Hepatocyte (in vitro differentiated cells): ENCODE measurements at regions not wholly inside any gene's neighbourhood (a gene's known extent, or its start where the extent isn't known, plus 50 kb on each side); places are given as distances from the start of the nearest gene placed in this dataset.

Experiments
- DNase-seq: peaks from one replicate; pipeline ENCODE4 v3.0.0-alpha.2; 2016; ENCODE audit warnings: low spot score
- H2AFZ ChIP-seq: fragments of 200-600 bp; sonication (generic); 2 replicates; pipeline ENCODE4 v1.6.0; 2016; ENCODE audit warnings: antibody characterized with exemption, mild to moderate bottlenecking
- H3K27ac ChIP-seq: fragments of 200-600 bp; sonication (generic); 2 replicates; pipeline ENCODE4 v1.5.1; 2016; ENCODE audit warnings: mild to moderate bottlenecking
- H3K27me3 ChIP-seq: fragments of 200-600 bp; sonication (generic); 2 replicates; pipeline ENCODE4 v1.6.1; 2016
- H3K36me3 ChIP-seq: fragments of 200-600 bp; sonication (generic); replicated peaks from 2 replicates; pipeline ENCODE4 v1.5.1; 2016; ENCODE audit warnings: low read depth; ENCODE audit not compliant: insufficient read depth
- H3K4me1 ChIP-seq: fragments of 200-600 bp; sonication (generic); 2 replicates; pipeline ENCODE4 v1.5.1; 2016; ENCODE audit warnings: mild to moderate bottlenecking, moderate library complexity; ENCODE audit not compliant: insufficient read depth
- H3K4me2 ChIP-seq: fragments of 200-600 bp; sonication (generic); 2 replicates; pipeline ENCODE4 v1.6.0; 2016
- H3K4me3 ChIP-seq: fragments of 200-600 bp; sonication (generic); 2 replicates; pipeline ENCODE4 v1.5.1; 2016; ENCODE audit warnings: mild to moderate bottlenecking
- H3K79me2 ChIP-seq: fragments of 200-600 bp; sonication (generic); 2 replicates; pipeline ENCODE4 v1.6.0; 2017; ENCODE audit warnings: mild to moderate bottlenecking
- H3K9me2 ChIP-seq: fragments of 200-600 bp; sonication (generic); replicated peaks from 2 replicates; pipeline ENCODE4 v1.6.0; 2017; ENCODE audit warnings: mild to moderate bottlenecking; ENCODE audit not compliant: insufficient read depth
- H3K9me3 ChIP-seq: fragments of 200-600 bp; sonication (generic); 2 replicates; pipeline ENCODE4 v1.5.1; 2016; ENCODE audit warnings: low read depth, mild to moderate bottlenecking
- H4K20me1 ChIP-seq: fragments of 200-600 bp; sonication (generic); 2 replicates; pipeline ENCODE4 v1.6.0; 2016; ENCODE audit warnings: mild to moderate bottlenecking; ENCODE audit not compliant: insufficient read depth, poor library complexity, severe bottlenecking
- CTCF ChIP-seq: fragments of 200-600 bp; sonication (generic); IDR thresholded peaks from 2 replicates; pipeline ENCODE4 v1.5.1; 2016; ENCODE audit warnings: antibody characterized with exemption, mild to moderate bottlenecking; ENCODE audit not compliant: poor library complexity
- EZH2 ChIP-seq: fragments of 200-600 bp; sonication (generic); IDR thresholded peaks from 2 replicates; pipeline ENCODE4 v1.6.1; 2016; ENCODE audit warnings: antibody characterized with exemption, mild to moderate bottlenecking, borderline replicate concordance
- EZH2phosphoT487 ChIP-seq: fragments of 200-600 bp; sonication (generic); IDR thresholded peaks from one replicate; pipeline ENCODE4 v1.6.1; 2018; ENCODE audit warnings: antibody characterized with exemption, mild to moderate bottlenecking, low read depth, moderate library complexity; ENCODE audit not compliant: unreplicated experiment, severe bottlenecking
- WGBS: methylation state at CpG from one replicate; pipeline ENCODE4 v1.1.6; 2016; ENCODE audit warnings: low lambda C conversion rate; ENCODE audit errors: missing lambda C conversion rate; 5-methylcytosine and 5-hydroxymethylcytosine counted together

DNA sequence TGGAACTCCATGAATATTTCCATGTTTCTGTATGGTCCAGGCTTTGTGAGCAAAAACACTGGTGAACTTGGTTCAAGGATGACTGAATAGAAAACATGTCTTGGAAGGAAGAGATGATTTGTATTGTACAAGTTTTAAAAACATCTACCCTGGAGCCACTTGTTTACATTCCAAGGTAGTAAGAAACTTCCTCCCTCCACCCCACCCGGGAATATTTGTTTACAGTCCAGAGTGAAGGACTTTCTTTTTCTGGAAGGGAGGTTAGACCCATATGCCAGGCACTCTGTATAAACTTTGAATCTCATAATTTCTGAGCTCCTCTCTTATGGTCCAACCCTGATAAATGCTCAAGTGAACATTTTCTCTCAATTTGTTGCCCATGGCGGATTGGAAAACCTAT, 323.3 kb upstream of the LYPLAL1 start:
- Histone ChIP-seq H3K79me2 (no peaks in the 10 kb centered on the region), H4K20me1 (no peaks in the 10 kb centered on the region), H3K27me3 (no peaks in the 10 kb centered on the region), H3K4me3 (no peak overlapping the region), H3K27ac (no peak overlapping the region), H3K4me2 (no peak overlapping the region), H3K9me2 (no peaks in the 10 kb centered on the region), H3K4me1 (no peaks in the 10 kb centered on the region), H3K36me3 (no peaks in the 10 kb centered on the region), H3K9me3 (no peaks in the 10 kb centered on the region), H2AFZ (no peak overlapping the region)
- DNase-seq: no peak
- WGBS: 67% methylated on average over 2 of the region's 2 CpGs
- no peak for TF ChIP-seq EZH2
- TF ChIP-seq EZH2phosphoT487: no peak
- TF ChIP-seq CTCF: no peak

DNA sequence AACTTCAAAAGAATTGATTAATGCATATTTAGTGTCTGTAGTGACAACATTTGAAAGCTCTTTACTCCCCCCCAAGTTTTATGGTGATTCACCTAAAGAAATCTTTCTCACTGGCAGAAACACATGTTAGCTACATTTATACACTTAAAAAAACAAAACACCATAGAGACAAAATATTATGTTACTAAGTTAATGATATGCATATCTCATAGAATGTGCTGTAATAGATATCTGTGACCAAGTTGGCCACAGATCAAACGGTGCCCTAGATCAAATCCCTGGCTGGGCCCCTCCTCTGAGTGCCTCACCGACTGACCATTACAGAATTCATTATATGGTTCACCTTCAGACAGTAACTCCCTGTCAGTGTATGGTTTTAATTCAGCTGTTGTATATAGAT, 322.1 kb upstream of the LYPLAL1 start:
- Histone ChIP-seq H3K4me2 (no peak overlapping the region), H3K79me2 (no peaks in the 10 kb centered on the region), H3K27me3 (no peaks in the 10 kb centered on the region), H2AFZ (no peak overlapping the region), H4K20me1 (no peaks in the 10 kb centered on the region), H3K9me3 (no peaks in the 10 kb centered on the region), H3K4me1 (no peaks in the 10 kb centered on the region), H3K27ac (no peak overlapping the region), H3K4me3 (no peak overlapping the region), H3K9me2 (no peaks in the 10 kb centered on the region), H3K36me3 (no peaks in the 10 kb centered on the region)
- WGBS: 60% methylated on average over 2 of the region's 2 CpGs
- no peak for TF ChIP-seq EZH2
- TF ChIP-seq CTCF: no peak
- no peak for DNase-seq

- Histone ChIP-seq H3K4me2 (no peak overlapping the region), H2AFZ (no peak overlapping the region), H3K27ac (no peak overlapping the region), H3K4me1 (no peaks in the 10 kb centered on the region), H3K9me3 (no peaks in the 10 kb centered on the region), H4K20me1 (no peaks in the 10 kb centered on the region), H3K4me3 (no peak overlapping the region), H3K9me2 (no peaks in the 10 kb centered on the region), H3K27me3 (no peaks in the 10 kb centered on the region), H3K36me3 (no peaks in the 10 kb centered on the region), H3K79me2 (no peaks in the 10 kb centered on the region)
- TF ChIP-seq EZH2 (no peak), EZH2phosphoT487 (no peak), CTCF (no peak)
- DNase-seq: no peak
- WGBS: 84% methylated on average over 4 of the region's 4 CpGs
Observed at GRCh38 chr1:218852527-218852926, 321.2 kb upstream of the LYPLAL1 start.

GRCh38 chr1:218863987-218864386, 309.7 kb upstream of the LYPLAL1 start:
- no peaks in the 10 kb centered on the region for H3K79me2 ChIP-seq
- H3K4me2 ChIP-seq: no peak overlapping the region
- H3K4me1 ChIP-seq: peaks cover 14% of the 10 kb centered on the region
- H4K20me1 ChIP-seq: no peaks in the 10 kb centered on the region
- 95% methylated on average over 3 of the region's 3 CpGs for WGBS
- H3K4me3 ChIP-seq: no peak overlapping the region
- no peaks in the 10 kb centered on the region for H3K27me3 ChIP-seq
- no peak for DNase-seq
- TF ChIP-seq CTCF (no peak), EZH2 (no peak), EZH2phosphoT487 (no peak)
- H3K27ac ChIP-seq: no peak overlapping the region
- H2AFZ ChIP-seq: no peak overlapping the region
- no peaks in the 10 kb centered on the region for H3K36me3 ChIP-seq
- no peaks in the 10 kb centered on the region for H3K9me2 ChIP-seq
- no peaks in the 10 kb centered on the region for H3K9me3 ChIP-seq
